BLaER1 (cell line): ENCODE measurements at regions not wholly inside any gene's neighbourhood (a gene's known extent, or its start where the extent isn't known, plus 50 kb on each side); places are given as distances from the start of the nearest gene placed in this dataset.

Experiments
- H3K27ac ChIP-seq: shearing (Covaris generic); formaldehyde crosslinking; 2 replicates; pipeline ENCODE4 v1.8.1; 2022
- H3K27me3 ChIP-seq: shearing (Covaris generic); formaldehyde crosslinking; 2 replicates; pipeline ENCODE4 v1.8.1; 2022
- H3K36me3 ChIP-seq: shearing (Covaris generic); formaldehyde crosslinking; 2 replicates; pipeline ENCODE4 v1.8.1; 2022
- H3K4me1 ChIP-seq: shearing (Covaris generic); formaldehyde crosslinking; 2 replicates; pipeline ENCODE4 v1.8.1; 2022
- H3K4me2 ChIP-seq: shearing (Covaris generic); formaldehyde crosslinking; 2 replicates; pipeline ENCODE4 v1.8.1; 2022
- H3K4me3 ChIP-seq: shearing (Covaris generic); formaldehyde crosslinking; 2 replicates; pipeline ENCODE4 v1.8.1; 2022
- H3K9ac ChIP-seq: shearing (Covaris generic); formaldehyde crosslinking; 2 replicates; pipeline ENCODE4 v1.8.1; 2022
- H3K9me3 ChIP-seq: shearing (Covaris generic); formaldehyde crosslinking; 2 replicates; pipeline ENCODE4 v1.8.1; 2022
- H4K20me1 ChIP-seq: shearing (Covaris generic); formaldehyde crosslinking; 2 replicates; pipeline ENCODE4 v1.8.1; 2022
- Cebpa-rat ChIP-seq: shearing (Covaris generic); IDR thresholded peaks from 2 replicates; pipeline ENCODE4 v1.8.1; 2022

- H3K9ac ChIP-seq, result no peak overlapping the region
- H3K4me1 ChIP-seq, result peaks cover 62% of the 10 kb centered on the region
- H3K4me3 ChIP-seq, result no peak overlapping the region
- peaks cover 42% of the 10 kb centered on the region for H3K9me3 ChIP-seq
- H3K27me3 ChIP-seq, result no peaks in the 10 kb centered on the region
- peak overlapping the region; percentile 72 for H3K4me2 ChIP-seq
- peak; percentile 82; the same call in 1 of the 2 replicates for TF ChIP-seq Cebpa-rat
- H4K20me1 ChIP-seq, result no peaks in the 10 kb centered on the region
- H3K36me3 ChIP-seq, result no peaks in the 10 kb centered on the region
- peak overlapping the region; percentile 76; the same call in 1 of the 2 replicates for H3K27ac ChIP-seq
Measured at GRCh38 chr9:108645520-108645919, 210.3 kb downstream of the ACTL7B start.

- H3K27me3 ChIP-seq, result no peaks in the 10 kb centered on the region
- no peak overlapping the region for H3K4me3 ChIP-seq
- H4K20me1 ChIP-seq, result no peaks in the 10 kb centered on the region
- TF ChIP-seq Cebpa-rat, result no peak
- H3K9ac ChIP-seq, result no peak overlapping the region; the same call in 1 of the 2 replicates
- peaks cover 33% of the 10 kb centered on the region for H3K9me3 ChIP-seq
- H3K4me2 ChIP-seq, result peak overlapping the region; percentile 72
- peak overlapping the region; percentile 76; the same call in 1 of the 2 replicates for H3K27ac ChIP-seq
- H3K36me3 ChIP-seq, result no peaks in the 10 kb centered on the region
- H3K4me1 ChIP-seq, result peaks cover 77% of the 10 kb centered on the region
Measured at GRCh38 chr9:108643731-108644510, 211.9 kb downstream of the ACTL7B start.

- no peak for TF ChIP-seq Cebpa-rat
- H3K27me3 ChIP-seq, result no peaks in the 10 kb centered on the region
- peaks cover 80% of the 10 kb centered on the region for H3K4me1 ChIP-seq
- H3K4me2 ChIP-seq, result peak overlapping the region; percentile 27
- H3K9me3 ChIP-seq, result peaks cover 28% of the 10 kb centered on the region
- H3K9ac ChIP-seq, result no peak overlapping the region
- H3K36me3 ChIP-seq, result no peaks in the 10 kb centered on the region
- no peak overlapping the region for H3K4me3 ChIP-seq
- H4K20me1 ChIP-seq, result no peaks in the 10 kb centered on the region
- H3K27ac ChIP-seq, result no peak overlapping the region
Measured at GRCh38 chr9:108642871-108643270, 212.9 kb downstream of the ACTL7B start.

GRCh38 chr9:108640230-108640629, 215.6 kb downstream of the ACTL7B start:
- H3K4me2 ChIP-seq, result peak overlapping the region; percentile 74
- no peaks in the 10 kb centered on the region for H4K20me1 ChIP-seq
- no peak for TF ChIP-seq Cebpa-rat
- peak overlapping the region; percentile 56; the same call in 1 of the 2 replicates for H3K27ac ChIP-seq
- no peaks in the 10 kb centered on the region for H3K27me3 ChIP-seq
- no peak overlapping the region for H3K4me3 ChIP-seq
- peaks cover 26% of the 10 kb centered on the region for H3K9me3 ChIP-seq
- no peaks in the 10 kb centered on the region for H3K36me3 ChIP-seq
- peaks cover 57% of the 10 kb centered on the region for H3K4me1 ChIP-seq
- H3K9ac ChIP-seq, result no peak overlapping the region

GRCh38 chr9:108639696-108640095, 216.1 kb downstream of the ACTL7B start:
- peak overlapping the region; percentile 56 for H3K27ac ChIP-seq
- H3K4me2 ChIP-seq, result peak overlapping the region; percentile 74
- no peaks in the 10 kb centered on the region for H3K27me3 ChIP-seq
- no peaks in the 10 kb centered on the region for H4K20me1 ChIP-seq
- no peak for TF ChIP-seq Cebpa-rat
- H3K9me3 ChIP-seq, result peaks cover 26% of the 10 kb centered on the region
- H3K4me1 ChIP-seq, result peaks cover 51% of the 10 kb centered on the region
- H3K4me3 ChIP-seq, result 0 out of 2 replicates have a peak overlapping the region, but pooled peaks have one; percentile 19
- peak overlapping the region; percentile 17; the same call in 1 of the 2 replicates for H3K9ac ChIP-seq
- no peaks in the 10 kb centered on the region for H3K36me3 ChIP-seq

- Histone ChIP-seq H3K36me3 (no peaks in the 10 kb centered on the region), H3K4me1 (peaks cover 45% of the 10 kb centered on the region), H4K20me1 (no peaks in the 10 kb centered on the region), H3K27me3 (no peaks in the 10 kb centered on the region), H3K9ac (peak overlapping the region; percentile 17; the same call in 1 of the 2 replicates), H3K4me3 (0 out of 2 replicates have a peak overlapping the region, but pooled peaks have one; percentile 19), H3K9me3 (peaks cover 22% of the 10 kb centered on the region), H3K27ac (peak overlapping the region; percentile 56), H3K4me2 (peak overlapping the region; percentile 74)
- TF ChIP-seq Cebpa-rat, result no peak
Measured at GRCh38 chr9:108639091-108639490, 216.7 kb downstream of the ACTL7B start.

GRCh38 chr9:108637340-108637739, 218.4 kb downstream of the ACTL7B start:
- TF ChIP-seq Cebpa-rat, result no peak
- no peak overlapping the region for H3K4me2 ChIP-seq

GRCh38 chr9:108636013-108636412, 219.8 kb downstream of the ACTL7B start:
- H3K36me3 ChIP-seq, result no peaks in the 10 kb centered on the region
- TF ChIP-seq Cebpa-rat, result no peak
- peaks cover 24% of the 10 kb centered on the region for H3K4me1 ChIP-seq
- no peaks in the 10 kb centered on the region for H4K20me1 ChIP-seq
- no peak overlapping the region for H3K27ac ChIP-seq
- no peak overlapping the region for H3K4me2 ChIP-seq
- no peak overlapping the region for H3K9ac ChIP-seq
- 0 out of 2 replicates have a peak, but pooled peaks cover 4% of the 10 kb centered on the region for H3K9me3 ChIP-seq
- H3K27me3 ChIP-seq, result no peaks in the 10 kb centered on the region
- no peak overlapping the region for H3K4me3 ChIP-seq

More at GRCh38 chr9:108637340-108637739, 218.4 kb downstream of the ACTL7B start:
- peaks cover 28% of the 10 kb centered on the region for H3K4me1 ChIP-seq
- H4K20me1 ChIP-seq, result no peaks in the 10 kb centered on the region
- no peak overlapping the region for H3K9ac ChIP-seq
- H3K27ac ChIP-seq, result no peak overlapping the region
- H3K4me3 ChIP-seq, result no peak overlapping the region
- no peaks in the 10 kb centered on the region for H3K36me3 ChIP-seq
- H3K9me3 ChIP-seq, result peaks cover 7% of the 10 kb centered on the region; the same call in 1 of the 2 replicates
- no peaks in the 10 kb centered on the region for H3K27me3 ChIP-seq

- Histone ChIP-seq H3K36me3 (no peaks in the 10 kb centered on the region), H3K4me3 (no peak overlapping the region), H4K20me1 (no peaks in the 10 kb centered on the region), H3K27me3 (no peaks in the 10 kb centered on the region), H3K9me3 (peaks cover 14% of the 10 kb centered on the region), H3K9ac (no peak overlapping the region), H3K4me2 (no peak overlapping the region), H3K27ac (no peak overlapping the region), H3K4me1 (peaks cover 12% of the 10 kb centered on the region)
- TF ChIP-seq Cebpa-rat, result no peak
Measured at GRCh38 chr9:108634672-108635462, 220.9 kb downstream of the ACTL7B start.
